ENCODE measurements at regions not wholly inside any gene's neighbourhood (a gene's known extent, or its start where the extent isn't known, plus 50 kb on each side); places are given as distances from the start of the nearest gene placed in this dataset.

DNA sequence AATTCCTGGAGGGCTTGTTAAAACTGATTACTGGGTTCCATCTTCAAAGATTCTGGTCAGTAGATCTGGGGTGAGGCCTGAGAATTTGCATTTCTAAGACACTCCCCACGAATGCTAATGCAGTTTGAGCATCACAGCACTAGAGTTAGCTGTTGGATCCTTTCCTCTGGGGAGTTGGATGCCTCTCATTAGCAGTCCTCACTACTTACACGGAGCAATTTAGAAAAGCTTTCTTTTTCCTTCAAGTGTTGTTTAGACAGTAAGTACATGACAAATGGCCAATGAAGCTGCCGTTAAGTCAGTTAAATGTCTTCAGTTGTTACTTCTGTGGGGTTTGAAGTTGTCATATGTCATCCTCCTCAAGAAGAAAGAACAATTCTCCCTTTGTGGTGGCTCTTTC, 74.9 kb upstream of the HMHB1 start:
- Histone ChIP-seq H2AFZ (ENCODE audit: low read length) (no peak overlapping the region), H2BK5ac (ENCODE audit: low read depth, low read length) (no peak overlapping the region), H3K9ac (replicated peaks in 1 of 4; ENCODE audit: extremely low read depth in 1 of 4, low read depth in 3 of 4, low read length in 3 of 4) (no peak overlapping the region), H3K27me3 (replicated peaks in 1 of 4; ENCODE audit: control insufficient read depth in 3 of 4, extremely low read depth in 1 of 4, insufficient read depth in 3 of 4, low read length in 3 of 4) (no peaks in the 10 kb centered on the region), H3K4me1 (replicated peaks in 1 of 4; ENCODE audit: control insufficient read depth in 3 of 4, insufficient read depth in 4 of 4, low read length in 3 of 4) (peaks cover 0 to 7% (median 1%) of the 10 kb centered on the region in 4 experiments; a peak in 3 of 7 replicates), H3K4me2 (ENCODE audit: insufficient read depth in 1 of 2, low read depth in 2 of 2, low read length in 2 of 2) (no peak overlapping the region; a peak in 1 of 4 replicates), H3K9me3 (ENCODE audit: insufficient read depth in 2 of 2, low read depth in 1 of 2, low read length in 1 of 2) (no peaks in the 10 kb centered on the region), H2BK15ac (ENCODE audit: low read length) (no peak overlapping the region), H2BK20ac (ENCODE audit: low read length) (no peak overlapping the region), H2AK5ac (ENCODE audit: low read depth, low read length) (no peak overlapping the region), H2BK120ac (replicated peaks; ENCODE audit: low read depth, low read length) (no peak overlapping the region), H3K36me3 (ENCODE audit: control insufficient read depth in 2 of 4, insufficient read depth in 4 of 4, low read length in 3 of 4) (no peaks in the 10 kb centered on the region), H4K8ac (ENCODE audit: extremely low read depth, insufficient read depth, low read length) (no peak overlapping the region), H4K91ac (replicated peaks; ENCODE audit: insufficient read length, low read length) (no peak overlapping the region), H2BK12ac (ENCODE audit: low read depth, low read length) (no peak overlapping the region), H3K23ac (ENCODE audit: insufficient read length) (no peak overlapping the region), H3K56ac (replicated peaks; ENCODE audit: insufficient read length, low read depth, low read length) (no peak overlapping the region), H3K18ac (ENCODE audit: extremely low read depth, low read length) (no peak overlapping the region), H3K79me2 (ENCODE audit: control insufficient read depth in 1 of 2, insufficient read depth in 2 of 2, low read length in 2 of 2) (no peaks in the 10 kb centered on the region), H4K5ac (ENCODE audit: insufficient read length, low read depth, low read length) (no peak overlapping the region), H3K4ac (replicated peaks; ENCODE audit: insufficient read length, low read depth, low read length) (no peak overlapping the region), H3K23me2 (ENCODE audit: low read depth, low read length) (no peaks in the 10 kb centered on the region), H3K79me1 (ENCODE audit: low read depth, low read length) (no peaks in the 10 kb centered on the region), H3K4me3 (ENCODE audit: extremely low read depth in 1 of 4, insufficient read depth in 2 of 4, low read depth in 3 of 4, low read length in 4 of 4) (no peak overlapping the region), H3K14ac (ENCODE audit: insufficient read length) (no peak overlapping the region), H4K20me1 (replicated peaks in 1 of 2; ENCODE audit: control insufficient read depth in 1 of 2, insufficient read depth in 2 of 2, low read length in 2 of 2) (no peaks in the 10 kb centered on the region), H3K27ac (ENCODE audit: low read depth, low read length) (no peak overlapping the region)
- ChIA-PET CTCF (ENCODE audit: partially characterized antibody) (interaction anchor here (0.7 kb wide), 1 partner anchor 71 kb away, joined by 3 read pairs; no protein-coding TSS in a partner anchor), POLR2A (ENCODE audit: partially characterized antibody) (interaction anchor here (0.6 to 1.0 kb wide), 2 partner anchors 24 to 102 kb away, joined by 4 to 5 read pairs; no protein-coding TSS in a partner anchor)
- no peak for TF ChIP-seq NRF1 (IDR thresholded peaks at IDR 0.05; ENCODE audit: low read depth, low read length)
- TF ChIP-seq CREB1 (IDR thresholded peaks at IDR 0.05), result no peak
- TF ChIP-seq SP2 (IDR thresholded peaks at IDR 0.05; ENCODE audit: low read length), result no peak
- TF ChIP-seq CHD1 (IDR thresholded peaks at IDR 0.05; ENCODE audit: low read depth, low read length), result no peak
- TF ChIP-seq HDAC2 (IDR thresholded peaks at IDR 0.05; ENCODE audit: borderline replicate concordance in 1 of 2, low read depth in 2 of 2, low read length in 2 of 2), result no peak
- TF ChIP-seq RFX5 (IDR thresholded peaks at IDR 0.05; ENCODE audit: borderline replicate concordance, low read depth, low read length), result no peak
- no peak for TF ChIP-seq EGR1 (IDR thresholded peaks at IDR 0.05; ENCODE audit: borderline replicate concordance, low read depth, low read length)
- no peak for TF ChIP-seq CTBP2 (IDR thresholded peaks at IDR 0.05; ENCODE audit: borderline replicate concordance, insufficient read depth, insufficient read length, low read length)
- TF ChIP-seq BCL11A (IDR thresholded peaks at IDR 0.05; ENCODE audit: low read depth in 2 of 2, low read length in 2 of 2), result no peak
- TF ChIP-seq RNF2 (IDR thresholded peaks at IDR 0.05; ENCODE audit: borderline replicate concordance, low read depth, low read length, missing control alignments, poor library complexity, severe bottlenecking), result no peak
- no peak for TF ChIP-seq FOSL1 (IDR thresholded peaks at IDR 0.05; ENCODE audit: insufficient read depth, low read depth, low read length)
- no peak for TF ChIP-seq GABPA (IDR thresholded peaks at IDR 0.05; ENCODE audit: borderline replicate concordance, insufficient read depth, low read length)
- no peak for TF ChIP-seq RXRA (IDR thresholded peaks at IDR 0.05; ENCODE audit: insufficient read depth, low read depth, low read length)
- TF ChIP-seq EZH2 (IDR thresholded peaks at IDR 0.05; ENCODE audit: low read depth, low read length, severe bottlenecking), result no peak
- 66% methylated on average over 3 of the region's 3 CpGs; no CpG with 5 or more reads in 1 of the 2 experiments for WGBS, 2 experiments (ENCODE audit: extremely low coverage in 1 of 2, insufficient coverage in 1 of 2, insufficient read length in 1 of 2, insufficient replicate concordance in 2 of 2, low coverage in 1 of 2, low lambda C conversion rate in 2 of 2, missing lambda C conversion rate in 1 of 2)
- no peak for FAIRE-seq
- no peak for DNase-seq (ENCODE audit: low read depth in 1 of 2, low spot score in 2 of 2)
